OCI-LY7 (cell line): ENCODE measurements at regions not wholly inside any gene's neighbourhood (a gene's known extent, or its start where the extent isn't known, plus 50 kb on each side); places are given as distances from the start of the nearest gene placed in this dataset.

Source experiments
- CTCF ChIP-seq: fragments of 200-600 bp; sonication (generic); conservative IDR thresholded peaks from 2 replicates; pipeline ENCODE4 v1.5.1; 2014; ENCODE audit warnings: mild to moderate bottlenecking, antibody characterized with exemption, low read length, moderate library complexity, mixed read lengths
- EZH2phosphoT487 ChIP-seq: fragments of 200-600 bp; sonication (generic); IDR thresholded peaks from 2 replicates; pipeline ENCODE4 v1.6.1; 2018; ENCODE audit warnings: low read depth, borderline replicate concordance, mild to moderate bottlenecking, mixed run types, antibody characterized with exemption, low read length, moderate library complexity, mixed read lengths

- TF ChIP-seq CTCF, result peak; percentile 86
- TF ChIP-seq EZH2phosphoT487, result no peak
Observed at GRCh38 chr4:17347445-17347844, 164.4 kb downstream of the QDPR start.
